ENCODE measurements at regions not wholly inside any gene's neighbourhood (a gene's known extent, or its start where the extent isn't known, plus 50 kb on each side); places are given as distances from the start of the nearest gene placed in this dataset.

DNA sequence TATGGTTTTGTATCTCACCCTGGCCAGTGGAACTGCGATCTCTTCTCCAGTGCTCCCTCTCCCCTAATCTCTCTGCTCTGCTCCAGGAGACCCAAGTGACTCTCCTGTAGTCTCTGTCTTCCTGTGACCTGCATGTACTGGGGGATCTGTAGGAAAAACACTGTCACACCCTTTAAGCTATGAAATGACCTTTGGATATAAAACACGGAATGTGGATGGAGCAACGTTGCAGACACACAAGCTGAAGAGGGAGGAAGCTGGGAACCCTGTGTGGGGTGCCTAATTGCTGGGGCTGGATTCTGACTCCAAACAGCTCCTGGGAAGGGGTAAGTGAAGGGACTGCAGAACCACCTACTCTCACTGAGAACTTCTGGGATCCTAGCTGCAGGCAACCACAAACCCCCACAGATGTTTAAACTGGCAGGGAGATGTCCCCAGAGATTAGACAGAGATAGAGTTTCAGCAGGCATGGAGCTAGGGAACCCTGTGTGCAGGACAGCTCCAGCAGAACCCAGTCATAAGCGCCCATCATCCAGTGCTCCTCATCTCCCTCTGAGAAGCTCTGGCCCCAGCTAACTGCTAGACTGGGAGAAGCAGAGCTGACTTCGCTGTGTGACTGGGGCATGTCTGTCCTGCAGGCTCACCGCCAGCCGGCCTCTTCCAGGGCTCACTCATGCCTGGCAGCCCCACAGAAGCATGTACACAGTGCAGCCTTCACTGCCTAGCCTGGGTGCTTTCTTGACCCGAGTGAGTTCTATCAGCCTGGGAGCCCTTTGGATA lies 482.7 kb upstream of the SETBP1 start:
- TF ChIP-seq, protein P1, sequence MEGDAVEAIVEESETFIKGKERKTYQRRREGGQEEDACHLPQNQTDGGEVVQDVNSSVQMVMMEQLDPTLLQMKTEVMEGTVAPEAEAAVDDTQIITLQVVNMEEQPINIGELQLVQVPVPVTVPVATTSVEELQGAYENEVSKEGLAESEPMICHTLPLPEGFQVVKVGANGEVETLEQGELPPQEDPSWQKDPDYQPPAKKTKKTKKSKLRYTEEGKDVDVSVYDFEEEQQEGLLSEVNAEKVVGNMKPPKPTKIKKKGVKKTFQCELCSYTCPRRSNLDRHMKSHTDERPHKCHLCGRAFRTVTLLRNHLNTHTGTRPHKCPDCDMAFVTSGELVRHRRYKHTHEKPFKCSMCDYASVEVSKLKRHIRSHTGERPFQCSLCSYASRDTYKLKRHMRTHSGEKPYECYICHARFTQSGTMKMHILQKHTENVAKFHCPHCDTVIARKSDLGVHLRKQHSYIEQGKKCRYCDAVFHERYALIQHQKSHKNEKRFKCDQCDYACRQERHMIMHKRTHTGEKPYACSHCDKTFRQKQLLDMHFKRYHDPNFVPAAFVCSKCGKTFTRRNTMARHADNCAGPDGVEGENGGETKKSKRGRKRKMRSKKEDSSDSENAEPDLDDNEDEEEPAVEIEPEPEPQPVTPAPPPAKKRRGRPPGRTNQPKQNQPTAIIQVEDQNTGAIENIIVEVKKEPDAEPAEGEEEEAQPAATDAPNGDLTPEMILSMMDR (IDR thresholded peaks at IDR 0.05; ENCODE audit: insufficient read depth, low read depth, low read length): no peak
- no peak for TF ChIP-seq EZH2 (IDR thresholded peaks at IDR 0.05; ENCODE audit: insufficient read depth, low read length)
